ENCODE measurements at regions not wholly inside any gene's neighbourhood (a gene's known extent, or its start where the extent isn't known, plus 50 kb on each side); places are given as distances from the start of the nearest gene placed in this dataset.
"Not testable (repeated sequence)": the region's sequence is repeated elsewhere in the genome, so short reads cannot be mapped to it uniquely, and the experiment has no call there.

DNA sequence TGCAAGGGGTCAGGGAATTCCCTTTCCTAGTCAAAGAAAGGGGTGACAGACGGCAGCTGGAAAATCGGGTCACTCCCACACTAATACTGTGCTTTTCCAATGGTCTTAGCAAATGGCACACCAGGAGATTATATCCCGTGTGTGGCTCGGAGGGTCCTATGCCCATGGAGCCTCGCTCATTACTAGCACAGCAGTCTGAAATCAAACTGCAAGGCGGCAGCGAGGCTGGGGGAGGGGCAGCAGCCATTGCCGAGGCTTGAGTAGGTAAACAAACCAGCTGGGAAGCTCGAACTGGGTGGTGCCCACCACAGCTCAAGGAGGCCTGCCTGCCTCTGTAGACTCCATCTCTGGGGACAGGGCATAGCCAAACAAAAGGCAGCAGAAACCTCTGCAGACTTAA lies 295.9 kb downstream of the PDCD6IP start:
- not testable (repeated sequence) for TF ChIP-seq POLR2A (IDR thresholded peaks at IDR 0.05)
- TF ChIP-seq, protein P1, sequence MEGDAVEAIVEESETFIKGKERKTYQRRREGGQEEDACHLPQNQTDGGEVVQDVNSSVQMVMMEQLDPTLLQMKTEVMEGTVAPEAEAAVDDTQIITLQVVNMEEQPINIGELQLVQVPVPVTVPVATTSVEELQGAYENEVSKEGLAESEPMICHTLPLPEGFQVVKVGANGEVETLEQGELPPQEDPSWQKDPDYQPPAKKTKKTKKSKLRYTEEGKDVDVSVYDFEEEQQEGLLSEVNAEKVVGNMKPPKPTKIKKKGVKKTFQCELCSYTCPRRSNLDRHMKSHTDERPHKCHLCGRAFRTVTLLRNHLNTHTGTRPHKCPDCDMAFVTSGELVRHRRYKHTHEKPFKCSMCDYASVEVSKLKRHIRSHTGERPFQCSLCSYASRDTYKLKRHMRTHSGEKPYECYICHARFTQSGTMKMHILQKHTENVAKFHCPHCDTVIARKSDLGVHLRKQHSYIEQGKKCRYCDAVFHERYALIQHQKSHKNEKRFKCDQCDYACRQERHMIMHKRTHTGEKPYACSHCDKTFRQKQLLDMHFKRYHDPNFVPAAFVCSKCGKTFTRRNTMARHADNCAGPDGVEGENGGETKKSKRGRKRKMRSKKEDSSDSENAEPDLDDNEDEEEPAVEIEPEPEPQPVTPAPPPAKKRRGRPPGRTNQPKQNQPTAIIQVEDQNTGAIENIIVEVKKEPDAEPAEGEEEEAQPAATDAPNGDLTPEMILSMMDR (IDR thresholded peaks at IDR 0.05 in 8 of 11, conservative IDR thresholded peaks at IDR 0.05 in 3 of 11), result not testable (repeated sequence)

Measured in spleen (tissue), 7 donors.